HepG2 (cell line): ENCODE measurements at regions not wholly inside any gene's neighbourhood (a gene's known extent, or its start where the extent isn't known, plus 50 kb on each side); places are given as distances from the start of the nearest gene placed in this dataset.

Experiments used
- ATAC-seq: fragments of 200-7000 bp; cut with Tn5 transposase; 3 replicates; pipeline ENCODE4 v1.9.1; 2020; ENCODE audit warnings: mild to moderate bottlenecking, moderate library complexity
- BruUV-seq: library from RNA; stranded (reverse); fragments of 400-500 nt; replicated peaks from 2 replicates; lab custom pipeline; 2021; lab: Mats Ljungman, UMichigan
- CTCF ChIA-PET: fragments of 300-600 bp; formaldehyde crosslinking; extraction: SDS; loops from one replicate; lab custom pipeline; 2021; ENCODE audit warnings: low total read pairs, inconsistent platforms, low intra/inter-chr PET ratio; lab: Yijun Ruan, JAX
- POLR2A ChIA-PET: fragments of 350-600 bp; sonication (Branson Sonifier 250); formaldehyde crosslinking; loops from one replicate; lab custom pipeline; 2020; ENCODE audit warnings: antibody characterized with exemption, inconsistent platforms; lab: Yijun Ruan, JAX
- DNase-seq: peaks from one replicate; pipeline ENCODE4 v3.0.0-alpha.2; 2015; ENCODE audit warnings: low spot score
- FAIRE-seq: peaks from 3 replicates; lab custom pipeline; 2011; peaks lifted over from hg19 to GRCh38; lab: Jason Lieb, UNC
- H2AFZ ChIP-seq: one replicate; pipeline ENCODE4 v1.6.1; 2011; ENCODE audit warnings: low read length, inconsistent platforms
- H3K27ac ChIP-seq: fragments of 300-600 bp; 3 replicates; pipeline ENCODE4 v1.8.0; 2011; ENCODE audit warnings: mixed run types, mild to moderate bottlenecking, mixed read lengths, low read length, inconsistent platforms; ENCODE audit not compliant: insufficient read depth; ENCODE audit errors: extremely low read length
- H3K27me3 ChIP-seq, 2 experiments: fragments of 200-600 bp in 1 of 2; 2 replicates in 1 of 2; 3 replicates in 1 of 2; pipeline versions ENCODE4 v1.6.0 to v1.8.0; 2011; ENCODE audit warnings: low read length in 2 of 2, mild to moderate bottlenecking in 2 of 2, moderate library complexity in 2 of 2, inconsistent platforms in 1 of 2; ENCODE audit not compliant: insufficient read depth in 2 of 2, control insufficient read depth in 1 of 2
- H3K36me3 ChIP-seq, 2 experiments: fragments of 200-600 bp in 1 of 2; replicated peaks in 1 of 2; 2 replicates in 1 of 2; 3 replicates in 1 of 2; pipeline versions ENCODE4 v1.5.1 to v1.8.0; 2011; ENCODE audit warnings: low read length in 2 of 2, inconsistent platforms in 1 of 2; ENCODE audit not compliant: insufficient read depth in 2 of 2, control insufficient read depth in 1 of 2
- H3K4me1 ChIP-seq: 2 replicates; pipeline ENCODE4 v1.5.1; 2012; ENCODE audit warnings: low read length, inconsistent platforms; ENCODE audit not compliant: insufficient read depth
- H3K4me2 ChIP-seq: 2 replicates; pipeline ENCODE4 v1.6.0; 2011; ENCODE audit warnings: low read depth, low read length, inconsistent platforms
- H3K4me3 ChIP-seq, 3 experiments: fragments of 200-600 bp in 1 of 3; sonication (generic), shearing (Covaris generic) in 1 of 3; replicated peaks in 1 of 3; 2 replicates each; pipeline ENCODE4 v1.5.1; 2011 to 2016; ENCODE audit warnings: low read length in 3 of 3, inconsistent platforms in 2 of 3, low read depth in 2 of 3, mild to moderate bottlenecking in 2 of 3, control low read depth in 1 of 3, mixed read lengths in 1 of 3; ENCODE audit not compliant: insufficient read depth in 1 of 3
- H3K79me2 ChIP-seq: one replicate; pipeline ENCODE4 v1.6.1; 2011; ENCODE audit warnings: low read length, inconsistent platforms; ENCODE audit not compliant: insufficient read depth
- H3K9ac ChIP-seq: 2 replicates; pipeline ENCODE4 v1.6.0; 2011; ENCODE audit warnings: mild to moderate bottlenecking, low read depth, low read length, inconsistent platforms; ENCODE audit not compliant: insufficient read depth
- H3K9me3 ChIP-seq: 2 replicates; pipeline ENCODE4 v1.5.1; 2012; ENCODE audit warnings: mild to moderate bottlenecking, low read length
- H4K20me1 ChIP-seq: 2 replicates; pipeline ENCODE4 v1.6.0; 2011; ENCODE audit warnings: inconsistent platforms, mild to moderate bottlenecking, low read length, moderate library complexity; ENCODE audit not compliant: insufficient read depth
- CC2D1A ChIP-seq: sonication (generic); formaldehyde crosslinking; IDR thresholded peaks from 2 replicates; pipeline ENCODE4 v1.8.1; 2023; ENCODE audit warnings: mild to moderate bottlenecking, missing genetic modification reagents
- IKZF1 ChIP-seq: fragments of 450-650 bp; IDR thresholded peaks from 2 replicates; pipeline ENCODE4 v1.7.1; 2016
- JUN ChIP-seq: sonication (generic); formaldehyde crosslinking; IDR thresholded peaks from 2 replicates; pipeline ENCODE4 v1.4.0; 2020; ENCODE audit warnings: mild to moderate bottlenecking, missing genetic modification reagents
- JUND ChIP-seq: sonication (generic); formaldehyde crosslinking; IDR thresholded peaks from 2 replicates; pipeline ENCODE4 v1.8.0; 2022; ENCODE audit warnings: mild to moderate bottlenecking, missing genetic modification reagents
- MEIS2 ChIP-seq: sonication (generic); formaldehyde crosslinking; IDR thresholded peaks from 2 replicates; pipeline ENCODE4 v1.9.0; 2021; ENCODE audit warnings: mild to moderate bottlenecking, missing genetic modification reagents
- MYC ChIP-seq: sonication (generic); formaldehyde crosslinking; IDR thresholded peaks from 2 replicates; pipeline ENCODE4 v1.9.0; 2021; ENCODE audit warnings: missing genetic modification reagents, borderline replicate concordance
- ZNF777 ChIP-seq: sonication (generic); formaldehyde crosslinking; IDR thresholded peaks from 2 replicates; pipeline ENCODE4 v1.4.0; 2020; ENCODE audit warnings: missing genetic modification reagents
- ZNF816 ChIP-seq: sonication (generic); formaldehyde crosslinking; IDR thresholded peaks from 2 replicates; pipeline ENCODE4 v1.8.0; 2022; ENCODE audit warnings: missing genetic modification reagents, mild to moderate bottlenecking, borderline replicate concordance
- WGBS: methylation state at CpG from one replicate; pipeline ENCODE4 v1.1.6; 2017; ENCODE audit warnings: low lambda C conversion rate; 5-methylcytosine and 5-hydroxymethylcytosine counted together
- in situ Hi-C: cut with HindIII; loops from 2 replicates; pipeline ENCODE4 v1.10.0; 2017; ENCODE audit warnings: low pct_unique_long_range_greater_than_20kb; ENCODE audit not compliant: extremely low pct_ligation_motif_present
- intact Hi-C: fragments of 100-400 bp; cut with micrococcal nuclease; formaldehyde crosslinking; loops from one replicate; pipeline ENCODE4 v1.10.0; 2022; ENCODE audit not compliant: unreplicated experiment
- TF ChIP-seq, protein P1 (sequence below): sonication (generic); formaldehyde crosslinking; IDR thresholded peaks from 2 replicates; pipeline ENCODE4 v1.5.1; 2020; ENCODE audit warnings: mild to moderate bottlenecking, missing genetic modification reagents
- TF ChIP-seq, protein P2 (sequence below): sonication (generic); formaldehyde crosslinking; IDR thresholded peaks from 2 replicates; pipeline ENCODE4 v1.4.0; 2020; ENCODE audit warnings: missing genetic modification reagents; ENCODE audit errors: not compliant biosample characterization

DNA sequence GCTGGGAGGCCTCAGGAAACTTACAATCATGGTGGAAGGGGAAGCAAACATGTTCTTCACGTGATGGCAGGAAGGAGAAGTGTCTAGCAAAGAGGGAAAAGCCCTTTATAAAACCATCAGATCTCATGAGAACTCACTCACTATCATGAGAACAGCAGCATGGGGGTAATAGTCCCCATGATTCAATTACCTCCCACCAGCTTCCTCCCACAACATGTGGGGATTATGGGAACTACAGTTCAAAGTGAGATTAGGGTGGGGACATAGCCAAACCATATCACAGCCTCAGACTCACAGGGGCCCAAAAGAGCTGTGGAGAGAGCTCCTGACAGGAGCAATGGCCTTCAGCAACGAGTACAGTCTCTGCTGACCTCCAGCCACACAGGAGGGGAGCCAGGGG lies 151.4 kb downstream of the GXYLT1 start:
- no peak overlapping the region for H3K4me2 ChIP-seq
- 0% methylated on average over 2 of the region's 2 CpGs for WGBS
- H3K9ac ChIP-seq = no peak overlapping the region
- in situ Hi-C loops = no loop called here
- DNase-seq (no peak), ATAC-seq (no peak), FAIRE-seq (no peak)
- H3K9me3 ChIP-seq = no peaks in the 10 kb centered on the region
- intact Hi-C loops = no loop called here
- no peak overlapping the region for H2AFZ ChIP-seq
- H4K20me1 ChIP-seq = no peaks in the 10 kb centered on the region
- no peaks in the 10 kb centered on the region for H3K79me2 ChIP-seq
- no peak overlapping the region for H3K27ac ChIP-seq
- ChIA-PET POLR2A (no interaction called here), CTCF (no interaction called here)
- no peaks in the 10 kb centered on the region for H3K36me3 ChIP-seq
- no TSS peak for BruUV-seq
- TF ChIP-seq ZNF816 (CRISPR knock-in tag) = no peak
- no peak for TF ChIP-seq IKZF1
- TF ChIP-seq JUND = no peak
- no peak for TF ChIP-seq ZNF777 (CRISPR knock-in tag)
- TF ChIP-seq MEIS2 (CRISPR knock-in tag) = no peak
- H3K27me3 ChIP-seq = no peaks in the 10 kb centered on the region
- H3K4me1 ChIP-seq = no peaks in the 10 kb centered on the region
- H3K4me3 ChIP-seq = no peak overlapping the region

DNA sequence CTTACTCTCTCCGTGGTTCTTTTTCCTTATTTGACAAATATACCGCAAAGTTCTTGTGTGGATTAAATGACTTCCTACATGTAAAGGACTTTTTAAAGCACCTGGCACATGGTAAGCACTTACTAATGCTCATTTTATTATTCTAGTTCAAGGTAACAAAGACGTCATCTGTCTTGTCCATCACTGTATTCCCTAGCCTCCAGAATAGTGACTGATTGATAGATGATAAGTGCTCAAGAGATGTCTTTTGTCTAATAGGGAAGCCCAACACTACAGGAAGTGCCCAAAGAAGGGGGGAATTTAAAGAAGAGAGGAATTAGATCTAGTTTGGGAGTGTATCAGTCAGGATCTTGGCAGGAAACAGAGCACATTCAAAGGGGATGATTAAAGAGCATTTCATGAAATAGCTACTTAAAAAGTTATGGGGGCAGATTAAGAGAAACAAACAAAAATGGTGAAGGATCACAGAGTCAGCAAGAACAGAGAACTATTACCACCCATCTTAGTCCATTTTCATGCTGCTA lies 151.9 kb downstream of the GXYLT1 start:
- in situ Hi-C loops (no loop called here), intact Hi-C loops (no loop called here)
- Histone ChIP-seq H3K27me3 (no peaks in the 10 kb centered on the region), H3K79me2 (no peaks in the 10 kb centered on the region), H3K27ac (no peak overlapping the region), H3K4me1 (no peaks in the 10 kb centered on the region), H3K4me3 (no peak overlapping the region), H4K20me1 (no peaks in the 10 kb centered on the region), H3K4me2 (no peak overlapping the region), H2AFZ (no peak overlapping the region), H3K36me3 (no peaks in the 10 kb centered on the region), H3K9me3 (no peaks in the 10 kb centered on the region), H3K9ac (no peak overlapping the region)
- CTCF ChIA-PET = no interaction called here
- no peak for DNase-seq
- FAIRE-seq = no peak
- POLR2A ChIA-PET = no interaction called here
- 46% methylated on average over 3 of the region's 3 CpGs for WGBS
- ATAC-seq = no peak
- TF ChIP-seq MYC (no peak), CC2D1A (CRISPR knock-in tag) (no peak), JUN (CRISPR knock-in tag) (no peak)
- TF ChIP-seq, protein P1, sequence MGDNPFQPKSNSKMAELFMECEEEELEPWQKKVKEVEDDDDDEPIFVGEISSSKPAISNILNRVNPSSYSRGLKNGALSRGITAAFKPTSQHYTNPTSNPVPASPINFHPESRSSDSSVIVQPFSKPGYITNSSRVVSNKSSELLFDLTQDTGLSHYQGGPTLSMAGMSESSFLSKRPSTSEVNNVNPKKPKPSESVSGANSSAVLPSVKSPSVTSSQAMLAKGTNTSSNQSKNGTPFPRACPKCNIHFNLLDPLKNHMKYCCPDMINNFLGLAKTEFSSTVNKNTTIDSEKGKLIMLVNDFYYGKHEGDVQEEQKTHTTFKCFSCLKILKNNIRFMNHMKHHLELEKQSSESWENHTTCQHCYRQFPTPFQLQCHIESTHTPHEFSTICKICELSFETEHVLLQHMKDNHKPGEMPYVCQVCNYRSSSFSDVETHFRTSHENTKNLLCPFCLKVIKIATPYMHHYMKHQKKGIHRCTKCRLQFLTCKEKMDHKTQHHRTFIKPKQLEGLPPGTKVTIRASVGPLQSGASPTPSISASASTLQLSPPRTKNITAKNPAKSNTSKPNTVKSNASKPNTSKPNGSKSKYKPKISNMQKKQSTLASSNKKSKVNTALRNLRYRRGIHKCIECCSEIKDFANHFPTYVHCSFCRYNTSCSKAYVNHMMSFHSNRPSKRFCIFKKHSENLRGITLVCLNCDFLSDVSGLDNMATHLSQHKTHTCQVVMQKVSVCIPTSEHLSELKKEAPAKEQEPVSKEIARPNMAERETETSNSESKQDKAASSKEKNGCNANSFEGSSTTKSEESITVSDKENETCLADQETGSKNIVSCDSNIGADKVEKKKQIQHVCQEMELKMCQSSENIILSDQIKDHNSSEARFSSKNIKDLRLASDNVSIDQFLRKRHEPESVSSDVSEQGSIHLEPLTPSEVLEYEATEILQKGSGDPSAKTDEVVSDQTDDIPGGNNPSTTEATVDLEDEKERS (CRISPR knock-in tag) = no peak
- TF ChIP-seq, protein P2, sequence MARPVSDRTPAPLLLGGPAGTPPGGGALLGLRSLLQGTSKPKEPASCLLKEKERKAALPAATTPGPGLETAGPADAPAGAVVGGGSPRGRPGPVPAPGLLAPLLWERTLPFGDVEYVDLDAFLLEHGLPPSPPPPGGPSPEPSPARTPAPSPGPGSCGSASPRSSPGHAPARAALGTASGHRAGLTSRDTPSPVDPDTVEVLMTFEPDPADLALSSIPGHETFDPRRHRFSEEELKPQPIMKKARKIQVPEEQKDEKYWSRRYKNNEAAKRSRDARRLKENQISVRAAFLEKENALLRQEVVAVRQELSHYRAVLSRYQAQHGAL (CRISPR knock-in tag) = no peak
- BruUV-seq = no TSS peak
